HG02759 (cell line): ENCODE measurements at regions not wholly inside any gene's neighbourhood (a gene's known extent, or its start where the extent isn't known, plus 50 kb on each side); places are given as distances from the start of the nearest gene placed in this dataset.
"Not testable (repeated sequence)": the region's sequence is repeated elsewhere in the genome, so short reads cannot be mapped to it uniquely, and the experiment has no call there.

Source experiments
- ATAC-seq: cut with Tn5 transposase; IDR thresholded peaks from one replicate; pipeline ENCODE4 v1.9.1; 2021; ENCODE audit warnings: mild to moderate bottlenecking, moderate library complexity; ENCODE audit not compliant: unreplicated experiment

GRCh38 chr2:84057917-84058560 lies 401.0 kb downstream of the SUCLG1 start:
- ATAC-seq, result no peak

DNA sequence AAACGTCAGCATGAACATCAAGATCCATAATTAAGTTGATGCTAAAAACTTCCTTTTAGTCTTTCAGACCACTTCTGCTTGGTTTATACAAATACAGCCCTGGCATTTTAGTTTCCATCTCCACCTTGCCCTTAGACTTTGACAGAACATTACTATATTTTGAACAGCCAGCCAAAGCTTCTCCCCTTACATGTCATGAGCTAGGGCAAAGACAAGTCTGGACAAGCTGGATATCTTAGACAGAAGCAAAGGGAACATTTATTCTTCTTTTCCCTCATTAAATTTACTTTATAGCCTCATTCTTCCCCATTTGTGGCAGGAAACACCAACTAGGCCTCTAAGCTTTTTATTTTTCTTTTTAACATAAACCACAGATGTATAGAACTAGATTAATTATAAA lies 403.3 kb downstream of the SUCLG1 start:
- no peak for ATAC-seq

DNA sequence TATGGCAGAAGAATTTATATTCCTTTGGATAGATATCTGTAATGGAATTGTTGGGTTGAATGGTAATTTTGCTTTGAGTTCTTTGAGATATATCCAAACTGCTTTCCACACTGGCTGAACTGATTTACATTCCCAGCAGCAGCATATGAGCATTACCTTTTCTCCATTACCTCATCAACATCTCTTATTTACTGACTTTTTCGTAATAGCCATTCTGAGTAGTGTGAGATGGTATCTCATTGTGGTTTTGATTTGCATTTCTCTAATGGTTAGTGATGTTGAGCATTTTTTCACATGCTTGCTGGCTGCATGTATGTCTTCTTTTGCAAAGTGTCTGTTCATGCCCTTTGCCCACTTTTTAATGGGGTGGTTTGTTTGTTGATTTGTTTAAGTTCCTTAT lies 404.5 kb downstream of the SUCLG1 start:
- not testable (repeated sequence) for ATAC-seq

GRCh38 chr2:84052913-84053312 lies 406.2 kb downstream of the SUCLG1 start:
- no peak for ATAC-seq

DNA sequence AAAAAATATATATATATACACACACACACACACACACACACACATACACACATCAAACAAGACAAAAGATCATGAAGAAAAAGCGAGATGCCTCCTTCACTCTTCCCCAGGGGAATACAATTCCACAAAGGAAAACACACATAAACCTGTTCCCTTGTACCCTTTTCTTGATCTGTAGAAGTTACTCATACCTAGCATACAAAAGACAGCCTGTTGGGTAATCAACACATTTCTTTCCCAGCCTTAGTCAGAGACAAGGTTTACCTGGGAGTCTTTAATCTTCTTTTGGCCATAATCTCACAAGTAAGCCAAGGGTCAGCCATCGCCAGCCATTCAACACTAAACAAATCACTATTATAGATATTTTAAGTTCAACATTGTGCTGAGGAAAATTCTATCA lies 407.0 kb downstream of the SUCLG1 start:
- ATAC-seq, result no peak

GRCh38 chr2:84048964-84049363 lies 410.1 kb downstream of the SUCLG1 start:
- no peak for ATAC-seq

DNA sequence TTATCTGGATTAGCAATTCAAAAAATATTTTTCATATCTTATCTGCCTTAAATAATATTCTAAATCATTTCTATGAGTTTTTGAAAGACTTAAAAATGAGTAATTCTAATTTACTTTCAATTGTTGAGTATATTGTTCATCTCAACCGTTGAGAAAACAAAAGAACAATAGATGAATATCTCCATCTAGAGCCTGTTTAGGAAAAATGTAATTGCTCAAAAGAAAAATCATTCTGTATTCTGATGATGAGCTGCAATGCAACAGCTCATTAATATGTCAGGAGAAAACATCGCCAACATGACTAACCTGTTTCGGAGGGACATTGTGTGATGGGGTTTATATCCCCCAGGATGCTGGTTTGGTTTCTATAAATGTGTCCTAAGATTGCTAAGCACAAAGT lies 417.6 kb downstream of the SUCLG1 start:
- ATAC-seq, result no peak

DNA sequence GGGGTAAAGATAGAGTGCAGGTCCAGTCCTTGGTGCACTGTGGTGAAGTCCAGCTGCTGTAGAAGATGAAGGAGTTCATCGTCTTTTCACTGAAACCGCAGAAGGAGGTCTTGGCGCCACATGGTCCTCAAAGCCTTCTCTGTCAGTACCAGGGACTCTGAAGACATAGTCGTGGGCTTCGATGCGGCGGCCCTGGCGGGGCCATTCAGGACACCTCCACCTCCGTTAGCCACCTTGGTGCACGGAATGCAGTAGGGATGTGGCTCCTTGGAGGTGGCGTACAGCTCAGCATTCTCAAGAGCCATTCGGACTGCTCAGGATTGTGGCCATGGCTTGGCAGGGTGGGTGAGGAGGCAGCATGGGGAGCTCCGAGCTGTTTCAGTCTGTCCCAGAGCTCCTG lies 418.8 kb downstream of the SUCLG1 start:
- no peak for ATAC-seq

GRCh38 chr2:84038866-84039265 lies 420.2 kb downstream of the SUCLG1 start:
- no peak for ATAC-seq

GRCh38 chr2:84033347-84033974 lies 425.6 kb downstream of the SUCLG1 start:
- ATAC-seq, result no peak

GRCh38 chr2:84031312-84032050 lies 427.6 kb downstream of the SUCLG1 start:
- no peak for ATAC-seq

DNA sequence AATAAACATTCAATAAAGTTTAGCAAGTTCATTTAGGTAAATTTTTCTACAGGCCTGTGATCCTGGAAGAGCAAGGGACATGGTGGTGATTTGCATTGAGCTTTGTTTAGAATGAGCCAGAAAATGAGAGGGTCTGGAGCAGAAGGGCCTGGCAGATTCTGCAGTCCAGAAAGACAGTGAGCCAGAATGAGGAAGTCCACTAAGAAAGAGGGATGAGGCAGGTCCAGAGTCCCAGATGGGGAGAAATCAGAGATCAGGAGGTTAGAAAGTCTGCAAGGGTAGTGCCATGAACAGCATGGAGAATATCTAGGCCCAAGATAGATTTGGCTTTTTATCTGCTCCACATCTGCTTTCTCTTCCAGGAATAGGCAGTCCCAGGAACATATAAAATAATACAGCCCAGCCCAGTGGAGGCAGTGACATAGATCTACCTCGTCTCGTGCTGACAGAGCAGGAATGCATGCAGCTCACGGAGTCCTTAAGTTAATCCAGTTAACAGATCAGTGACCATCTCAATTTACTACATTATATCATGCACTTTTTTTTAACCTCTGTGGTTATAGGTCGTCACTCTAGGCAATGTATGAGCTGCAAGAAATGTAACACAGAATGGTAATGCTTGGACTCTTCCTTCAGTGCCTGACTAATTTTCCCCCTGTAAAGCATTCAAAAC lies 429.0 kb downstream of the SUCLG1 start:
- ATAC-seq, result no peak

- no peak for ATAC-seq
Measured at GRCh38 chr2:84026818-84027217, 432.3 kb downstream of the SUCLG1 start.

- ATAC-seq, result peak; percentile 52
Measured at GRCh38 chr2:84022810-84023431, 436.2 kb downstream of the SUCLG1 start.

DNA sequence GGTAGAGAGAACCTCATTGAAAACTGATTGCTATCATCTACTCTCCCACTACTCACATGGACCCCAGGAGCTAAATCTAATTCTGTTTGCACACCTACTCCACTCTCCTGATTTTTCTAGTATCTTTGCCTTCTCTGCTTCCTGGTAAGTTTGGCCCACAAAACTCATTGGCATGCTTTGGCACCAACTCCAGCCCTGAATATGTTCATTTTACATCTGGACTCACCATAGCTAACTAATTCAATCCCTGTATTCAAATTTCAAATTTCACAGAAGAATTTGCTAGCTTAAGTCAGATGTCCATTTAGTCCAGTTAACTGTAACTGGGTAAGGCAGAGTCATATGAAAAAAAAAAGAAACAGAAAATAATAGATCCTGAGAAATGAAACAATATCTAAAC lies 442.1 kb downstream of the SUCLG1 start:
- no peak for ATAC-seq

- ATAC-seq, result no peak
Measured at GRCh38 chr2:84016183-84016582, 442.9 kb downstream of the SUCLG1 start.

DNA sequence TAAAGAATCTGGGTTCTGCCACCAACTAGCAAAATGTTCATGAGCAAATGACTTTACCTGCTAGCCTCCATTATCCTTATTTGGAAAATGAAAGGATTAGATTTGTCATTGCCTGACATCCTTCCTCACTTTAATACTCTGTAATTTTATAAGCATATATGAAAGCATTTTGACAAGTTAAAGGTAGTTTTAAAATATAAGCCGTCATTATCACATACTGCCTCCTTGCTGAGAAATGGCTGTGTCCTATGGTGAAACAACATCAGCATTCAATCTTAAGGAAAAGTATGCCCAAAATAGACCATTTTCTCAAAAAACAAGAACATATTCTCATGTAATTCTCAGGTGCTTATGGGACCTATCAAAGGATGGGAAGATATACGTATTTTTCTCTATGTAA lies 461.2 kb downstream of the SUCLG1 start:
- no peak for ATAC-seq

- ATAC-seq, result no peak
Measured at GRCh38 chr2:83994633-83995179, 464.4 kb downstream of the SUCLG1 start.

DNA sequence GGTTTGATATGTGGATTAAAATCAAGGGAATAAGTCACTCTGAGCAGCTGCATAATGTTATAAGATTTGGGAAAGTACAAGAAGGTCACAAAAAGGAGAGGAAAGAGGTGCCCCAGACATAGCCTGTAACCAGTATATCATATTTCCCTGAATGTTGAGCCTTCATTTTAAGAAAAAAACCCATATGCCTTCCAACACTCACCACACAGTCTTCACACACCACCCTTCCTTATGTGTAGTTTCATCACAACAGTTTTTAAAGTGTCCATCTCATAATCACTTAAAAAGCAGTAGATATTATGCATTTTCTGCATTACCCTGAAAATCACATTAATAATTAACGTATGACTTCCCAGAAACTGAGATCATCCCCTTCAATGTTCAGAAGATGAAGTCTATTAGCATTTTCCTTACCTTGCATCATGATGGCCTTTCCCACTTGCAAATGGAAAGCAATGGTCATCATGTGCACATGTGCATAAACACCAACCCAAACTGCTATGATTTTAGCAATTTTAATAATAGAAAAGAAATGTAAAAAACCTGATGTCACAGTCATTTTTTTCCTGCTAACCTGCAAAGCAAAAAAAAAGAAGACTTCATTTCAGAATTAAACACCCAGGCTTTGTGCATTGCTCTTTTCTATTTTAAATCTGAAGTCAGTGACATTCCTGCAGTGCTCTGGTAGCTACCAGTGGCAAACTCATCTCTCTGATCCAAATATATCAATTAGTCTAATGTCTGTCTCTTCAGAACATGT lies 465.0 kb downstream of the SUCLG1 start:
- no peak for ATAC-seq

GRCh38 chr2:83991992-83992391 lies 467.1 kb downstream of the SUCLG1 start:
- ATAC-seq, result no peak
